C4-2B (cell line): ENCODE measurements at regions not wholly inside any gene's neighbourhood (a gene's known extent, or its start where the extent isn't known, plus 50 kb on each side); places are given as distances from the start of the nearest gene placed in this dataset.

Source experiments
- ZFX ChIP-seq: fragments of 450-650 bp; IDR thresholded peaks from 2 replicates; pipeline ENCODE4 v1.6.1; 2017
- TF ChIP-seq, protein P1 (sequence below): fragments of 450-650 bp; conservative IDR thresholded peaks from 2 replicates; pipeline ENCODE4 v1.5.1; 2017; ENCODE audit warnings: mild to moderate bottlenecking

DNA sequence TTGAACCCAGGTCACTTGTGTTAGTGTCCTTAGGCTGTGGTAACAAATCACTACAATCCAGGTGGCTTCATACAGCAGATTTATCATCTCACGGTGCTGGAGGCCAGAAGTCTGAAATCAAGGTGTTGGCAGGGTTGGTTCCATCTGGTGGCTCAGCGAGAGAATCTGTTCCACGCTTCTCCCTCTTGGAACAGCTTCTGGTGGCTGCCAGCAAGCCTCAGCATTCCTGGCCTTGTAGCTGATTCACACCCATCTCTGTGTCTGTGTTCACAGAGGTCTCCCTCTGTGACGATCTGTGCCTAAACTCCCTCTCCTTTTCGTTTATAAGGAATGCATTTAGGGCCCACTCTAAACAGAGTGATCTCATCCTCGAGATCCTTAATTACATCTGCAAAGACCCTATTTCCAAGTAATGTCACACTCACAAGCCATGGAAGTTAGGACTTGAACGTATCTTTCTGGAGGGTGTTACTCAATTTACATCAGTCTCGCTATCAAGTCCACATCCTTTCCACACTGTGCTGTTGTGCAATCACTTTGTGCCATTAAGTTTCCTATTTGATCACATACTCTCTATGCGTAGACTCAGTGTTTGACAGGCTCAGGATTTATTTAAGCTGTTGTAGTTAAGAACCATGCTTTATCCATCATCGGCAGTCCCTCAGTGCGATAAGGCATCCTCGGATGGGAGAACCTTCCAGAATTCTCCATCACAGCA is 164.4 kb downstream of the SOCS6 start:
- TF ChIP-seq, protein P1, sequence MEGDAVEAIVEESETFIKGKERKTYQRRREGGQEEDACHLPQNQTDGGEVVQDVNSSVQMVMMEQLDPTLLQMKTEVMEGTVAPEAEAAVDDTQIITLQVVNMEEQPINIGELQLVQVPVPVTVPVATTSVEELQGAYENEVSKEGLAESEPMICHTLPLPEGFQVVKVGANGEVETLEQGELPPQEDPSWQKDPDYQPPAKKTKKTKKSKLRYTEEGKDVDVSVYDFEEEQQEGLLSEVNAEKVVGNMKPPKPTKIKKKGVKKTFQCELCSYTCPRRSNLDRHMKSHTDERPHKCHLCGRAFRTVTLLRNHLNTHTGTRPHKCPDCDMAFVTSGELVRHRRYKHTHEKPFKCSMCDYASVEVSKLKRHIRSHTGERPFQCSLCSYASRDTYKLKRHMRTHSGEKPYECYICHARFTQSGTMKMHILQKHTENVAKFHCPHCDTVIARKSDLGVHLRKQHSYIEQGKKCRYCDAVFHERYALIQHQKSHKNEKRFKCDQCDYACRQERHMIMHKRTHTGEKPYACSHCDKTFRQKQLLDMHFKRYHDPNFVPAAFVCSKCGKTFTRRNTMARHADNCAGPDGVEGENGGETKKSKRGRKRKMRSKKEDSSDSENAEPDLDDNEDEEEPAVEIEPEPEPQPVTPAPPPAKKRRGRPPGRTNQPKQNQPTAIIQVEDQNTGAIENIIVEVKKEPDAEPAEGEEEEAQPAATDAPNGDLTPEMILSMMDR: no peak
- TF ChIP-seq ZFX: no peak
